Uterus (tissue), 3 donors: ENCODE measurements at regions not wholly inside any gene's neighbourhood (a gene's known extent, or its start where the extent isn't known, plus 50 kb on each side); places are given as distances from the start of the nearest gene placed in this dataset.
"Not testable (repeated sequence)": the region's sequence is repeated elsewhere in the genome, so short reads cannot be mapped to it uniquely, and the experiment has no call there.

Experiments used
- DNase-seq, 2 donors: peaks; one replicate each; pipeline ENCODE4 v3.0.0-alpha.2; 2019 to 2020
- H3K27ac ChIP-seq, 2 donors: fragments of 200-600 bp; sonication (generic); 1 replicate in 1 of 2; 2 replicates in 1 of 2; pipeline ENCODE4 v1.5.1; 2016 to 2018
- H3K27me3 ChIP-seq, 2 donors: fragments of 200-600 bp; sonication (generic); one replicate each; pipeline ENCODE4 v1.5.1; 2018 to 2019; ENCODE audit warnings: control low read depth in 1 of 2
- H3K36me3 ChIP-seq, 2 donors: fragments of 200-600 bp; sonication (generic); one replicate each; pipeline ENCODE4 v1.5.1; 2019; ENCODE audit warnings: control low read depth in 1 of 2
- H3K4me1 ChIP-seq, 2 donors: fragments of 200-600 bp; sonication (generic); one replicate each; pipeline ENCODE4 v1.5.1; 2018 to 2019; ENCODE audit warnings: control low read depth in 1 of 2
- H3K4me3 ChIP-seq, 2 donors: fragments of 200-600 bp; sonication (generic); 1 replicate in 1 of 2; 2 replicates in 1 of 2; pipeline ENCODE4 v1.5.1; 2018 to 2019; ENCODE audit warnings: mild to moderate bottlenecking in 1 of 2
- H3K9me3 ChIP-seq, 2 donors: fragments of 200-600 bp; sonication (generic); one replicate each; pipeline ENCODE4 v1.5.1; 2019; ENCODE audit warnings: control low read depth in 1 of 2
- CTCF ChIP-seq, 4 experiments: fragments of 200-600 bp in 2 of 4; fragments of 450-650 bp in 2 of 4; sonication (generic) in 2 of 4; IDR thresholded peaks; one replicate each; pipeline ENCODE4 v1.5.1; 2016 to 2019; ENCODE audit warnings: antibody characterized with exemption in 4 of 4, mild to moderate bottlenecking in 2 of 4, moderate library complexity in 1 of 4
- POLR2A ChIP-seq, 2 donors: fragments of 450-650 bp; IDR thresholded peaks; one replicate each; pipeline ENCODE4 v1.6.1; 2016; ENCODE audit warnings: antibody characterized with exemption in 2 of 2, mild to moderate bottlenecking in 1 of 2, moderate library complexity in 1 of 2
- intact Hi-C: fragments of 100-400 bp; cut with DNase I; formaldehyde crosslinking; loops from one replicate; pipeline ENCODE4 v1.15.1; 2023; ENCODE audit warnings: low total_unique reads
- donor health status: DM: yes; HTN: yes; CAD: no.

GRCh38 chr6:67467341-67467740, 1167.7 kb upstream of the ADGRB3 start:
- intact Hi-C loops = no loop called here
- H3K4me3 ChIP-seq = no peak overlapping the region
- no peaks in the 10 kb centered on the region for H3K27me3 ChIP-seq
- no peaks in the 10 kb centered on the region for H3K4me1 ChIP-seq
- no peak overlapping the region for H3K27ac ChIP-seq
- H3K36me3 ChIP-seq = no peaks in the 10 kb centered on the region
- TF ChIP-seq POLR2A (IDR thresholded peaks at IDR 0.05) = no peak
- TF ChIP-seq CTCF (IDR thresholded peaks at IDR 0.05) = no peak
- DNase-seq = no peak
- peaks cover 0 to 3% of the 10 kb centered on the region in 2 donors for H3K9me3 ChIP-seq

GRCh38 chr6:67462725-67463124, 1172.4 kb upstream of the ADGRB3 start:
- H3K9me3 ChIP-seq, DNase-seq, intact Hi-C loops, H3K4me3 ChIP-seq, H3K27me3 ChIP-seq, H3K36me3 ChIP-seq, H3K4me1 ChIP-seq, H3K27ac ChIP-seq: not testable (repeated sequence)

- H3K36me3 ChIP-seq = no peaks in the 10 kb centered on the region
- no peak for DNase-seq
- TF ChIP-seq POLR2A (IDR thresholded peaks at IDR 0.05) = no peak
- TF ChIP-seq CTCF (IDR thresholded peaks at IDR 0.05) = no peak
- no peaks in the 10 kb centered on the region for H3K27me3 ChIP-seq
- peaks cover 0 to 3% of the 10 kb centered on the region in 2 donors for H3K9me3 ChIP-seq
- H3K4me3 ChIP-seq = no peak overlapping the region
- no peak overlapping the region for H3K27ac ChIP-seq
- no peaks in the 10 kb centered on the region for H3K4me1 ChIP-seq
- intact Hi-C loops = no loop called here
Observed at GRCh38 chr6:67459556-67459955, 1175.5 kb upstream of the ADGRB3 start.

- H3K4me1 ChIP-seq = no peaks in the 10 kb centered on the region
- DNase-seq = no peak
- H3K9me3 ChIP-seq = peaks cover 0 to 2% of the 10 kb centered on the region in 2 donors
- no peak overlapping the region for H3K27ac ChIP-seq
- TF ChIP-seq CTCF (IDR thresholded peaks at IDR 0.05) (no peak), POLR2A (IDR thresholded peaks at IDR 0.05) (no peak)
- no peaks in the 10 kb centered on the region for H3K27me3 ChIP-seq
- H3K36me3 ChIP-seq = no peaks in the 10 kb centered on the region
- H3K4me3 ChIP-seq = no peak overlapping the region
- intact Hi-C loops = no loop called here
Observed at GRCh38 chr6:67458265-67458664, 1176.8 kb upstream of the ADGRB3 start.

- no peaks in the 10 kb centered on the region for H3K4me1 ChIP-seq
- DNase-seq = no peak
Observed at GRCh38 chr6:67451874-67452273, 1183.2 kb upstream of the ADGRB3 start.

More at GRCh38 chr6:67451874-67452273, 1183.2 kb upstream of the ADGRB3 start:
- H3K27ac ChIP-seq = no peak overlapping the region
- TF ChIP-seq CTCF (IDR thresholded peaks at IDR 0.05) (no peak), POLR2A (IDR thresholded peaks at IDR 0.05) (no peak)
- no peaks in the 10 kb centered on the region for H3K9me3 ChIP-seq
- intact Hi-C loops = no loop called here
- no peak overlapping the region for H3K4me3 ChIP-seq
- H3K27me3 ChIP-seq = no peaks in the 10 kb centered on the region
- no peaks in the 10 kb centered on the region for H3K36me3 ChIP-seq
